ENCODE measurements at regions not wholly inside any gene's neighbourhood (a gene's known extent, or its start where the extent isn't known, plus 50 kb on each side); places are given as distances from the start of the nearest gene placed in this dataset.

GRCh38 chr3:6449099-6449498 lies 411.8 kb upstream of the GRM7 start:
- Histone ChIP-seq H3K27ac (ENCODE audit: low read depth, low read length) (no peak overlapping the region), H3K4me2 (ENCODE audit: low read depth, low read length, poor library complexity, severe bottlenecking) (no peak overlapping the region), H3K27me3 (ENCODE audit: low read length) (no peaks in the 10 kb centered on the region), H3K79me2 (ENCODE audit: insufficient read depth, low read length) (no peaks in the 10 kb centered on the region), H2AFZ (ENCODE audit: low read depth, low read length, severe bottlenecking) (no peak overlapping the region), H4K20me1 (ENCODE audit: low read depth, low read length) (no peaks in the 10 kb centered on the region), H3K9ac (ENCODE audit: low read length) (no peak overlapping the region), H3K4me3 (ENCODE audit: insufficient read depth, low read length, poor library complexity, severe bottlenecking) (no peak overlapping the region), H3K36me3 (ENCODE audit: low read length) (no peaks in the 10 kb centered on the region), H3K9me3 (ENCODE audit: insufficient read depth, low read length) (no peaks in the 10 kb centered on the region), H3K9me2 (replicated peaks; ENCODE audit: insufficient read depth, low read length) (no peaks in the 10 kb centered on the region), H3F3A (ENCODE audit: insufficient read depth) (no peaks in the 10 kb centered on the region)
- no peak for TF ChIP-seq EZH2phosphoT487 (conservative IDR thresholded peaks at IDR 0.05; ENCODE audit: low read length)
- no peak for TF ChIP-seq CTCF (IDR thresholded peaks at IDR 0.05; ENCODE audit: insufficient read depth, low read length, poor library complexity, severe bottlenecking)

DNA sequence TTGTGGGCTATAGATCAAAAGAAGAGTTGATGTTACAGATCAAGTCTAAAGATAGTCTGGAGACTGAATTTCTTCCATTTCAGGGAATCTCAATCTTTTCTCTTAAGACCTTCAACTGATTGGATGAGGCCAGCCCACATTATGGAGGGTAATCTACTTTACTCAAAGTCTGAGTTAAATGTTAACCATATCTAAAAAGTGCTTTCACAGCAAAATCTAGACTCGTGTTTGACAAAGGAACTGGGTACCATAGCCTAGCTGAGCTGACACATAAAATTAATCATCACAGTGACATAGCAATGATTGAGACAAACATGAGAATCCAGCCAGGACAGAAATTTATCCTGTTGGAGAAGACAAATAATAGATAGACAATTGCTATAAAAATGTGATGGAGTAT lies 407.9 kb upstream of the GRM7 start:
- Histone ChIP-seq H3K9me3 (ENCODE audit: insufficient read depth, low read length) (no peaks in the 10 kb centered on the region), H3K36me3 (ENCODE audit: low read length) (no peaks in the 10 kb centered on the region), H3K4me3 (ENCODE audit: insufficient read depth, low read length, poor library complexity, severe bottlenecking) (no peak overlapping the region), H3K9ac (ENCODE audit: low read length) (no peak overlapping the region), H3F3A (ENCODE audit: insufficient read depth) (no peaks in the 10 kb centered on the region), H3K79me2 (ENCODE audit: insufficient read depth, low read length) (no peaks in the 10 kb centered on the region), H3K4me2 (ENCODE audit: low read depth, low read length, poor library complexity, severe bottlenecking) (no peak overlapping the region), H3K9me2 (replicated peaks; ENCODE audit: insufficient read depth, low read length) (no peaks in the 10 kb centered on the region), H2AFZ (ENCODE audit: low read depth, low read length, severe bottlenecking) (no peak overlapping the region), H4K20me1 (ENCODE audit: low read depth, low read length) (no peaks in the 10 kb centered on the region), H3K27me3 (ENCODE audit: low read length) (no peaks in the 10 kb centered on the region; the same call in 1 of the 2 replicates), H3K27ac (ENCODE audit: low read depth, low read length) (no peak overlapping the region)
- no peak for TF ChIP-seq CTCF (IDR thresholded peaks at IDR 0.05; ENCODE audit: insufficient read depth, low read length, poor library complexity, severe bottlenecking)
- no peak for TF ChIP-seq EZH2phosphoT487 (conservative IDR thresholded peaks at IDR 0.05; ENCODE audit: low read length)

DNA sequence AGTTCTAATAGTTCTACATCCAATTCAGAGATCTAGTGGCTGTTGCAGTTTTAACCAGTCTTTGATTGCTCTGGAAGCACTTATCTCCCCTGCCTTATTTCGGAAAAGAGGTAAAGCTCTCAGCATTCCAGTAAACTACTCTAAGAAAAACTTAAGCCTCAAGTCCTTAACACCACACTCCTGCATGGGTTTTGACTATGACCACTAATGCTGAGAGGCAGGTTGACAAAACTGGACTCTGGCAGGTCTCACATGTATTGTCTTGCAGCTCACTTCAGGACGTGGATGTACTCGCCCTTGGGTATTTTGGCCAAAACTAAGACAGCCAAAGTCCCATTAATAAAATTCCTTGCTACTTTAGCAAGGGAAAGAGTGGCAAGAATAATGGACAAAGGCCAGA lies 405.9 kb upstream of the GRM7 start:
- no peak overlapping the region for H2AFZ ChIP-seq (ENCODE audit: low read depth, low read length, severe bottlenecking)
- no peaks in the 10 kb centered on the region for H3F3A ChIP-seq (ENCODE audit: insufficient read depth)
- no peaks in the 10 kb centered on the region for H3K36me3 ChIP-seq (ENCODE audit: low read length)

More for the DNA sequence above, 405.9 kb upstream of the GRM7 start:
- no peak overlapping the region for H3K4me2 ChIP-seq (ENCODE audit: low read depth, low read length, poor library complexity, severe bottlenecking)
- TF ChIP-seq EZH2phosphoT487 (conservative IDR thresholded peaks at IDR 0.05; ENCODE audit: low read length) = no peak
- no peak for TF ChIP-seq CTCF (IDR thresholded peaks at IDR 0.05; ENCODE audit: insufficient read depth, low read length, poor library complexity, severe bottlenecking)
- no peaks in the 10 kb centered on the region for H3K79me2 ChIP-seq (ENCODE audit: insufficient read depth, low read length)
- no peaks in the 10 kb centered on the region; the same call in 1 of the 2 replicates for H3K27me3 ChIP-seq (ENCODE audit: low read length)
- H3K9ac ChIP-seq (ENCODE audit: low read length) = no peak overlapping the region
- no peaks in the 10 kb centered on the region for H4K20me1 ChIP-seq (ENCODE audit: low read depth, low read length)
- no peaks in the 10 kb centered on the region for H3K9me3 ChIP-seq (ENCODE audit: insufficient read depth, low read length)
- no peaks in the 10 kb centered on the region for H3K9me2 ChIP-seq (replicated peaks; ENCODE audit: insufficient read depth, low read length)
- H3K27ac ChIP-seq (ENCODE audit: low read depth, low read length) = no peak overlapping the region
- no peak overlapping the region for H3K4me3 ChIP-seq (ENCODE audit: insufficient read depth, low read length, poor library complexity, severe bottlenecking)
